ENCODE measurements at regions not wholly inside any gene's neighbourhood (a gene's known extent, or its start where the extent isn't known, plus 50 kb on each side); places are given as distances from the start of the nearest gene placed in this dataset.

GRCh38 chr7:57354195-57354594, 95.8 kb upstream of the ZNF716 start:
- no peaks in the 10 kb centered on the region for H3K27me3 ChIP-seq (ENCODE audit: control insufficient read depth in 1 of 2, insufficient read depth in 2 of 2, low read length in 2 of 2)
- DNase-seq (no peak), ATAC-seq (ENCODE audit: poor library complexity) (no peak)
- peaks cover 13 to 77% of the 10 kb centered on the region in 2 experiments for H3K9me3 ChIP-seq (ENCODE audit: control insufficient read depth in 1 of 2, insufficient read depth in 1 of 2, low read length in 2 of 2)
- no peaks in the 10 kb centered on the region for H3K36me3 Mint-ChIP-seq (ENCODE audit: low read depth)
- H3K4me3 ChIP-seq (ENCODE audit: low read length), result no peak overlapping the region
- no peaks in the 10 kb centered on the region for H3K27me3 Mint-ChIP-seq
- no peak for TF ChIP-seq CTCF (IDR thresholded peaks at IDR 0.05)
- POLR2A ChIA-PET, result no interaction called here
- H3K27ac ChIP-seq (ENCODE audit: low read depth in 1 of 2, low read length in 2 of 2), result no peak overlapping the region
- no peak overlapping the region for H3K4me3 Mint-ChIP-seq
- H3K4me1 ChIP-seq (ENCODE audit: insufficient read depth, low read length), result no peaks in the 10 kb centered on the region
- no peaks in the 10 kb centered on the region for H3K36me3 ChIP-seq (ENCODE audit: insufficient read depth, low read length)
- no peak overlapping the region for H3K27ac Mint-ChIP-seq
- intact Hi-C loops (cut with DNase I, micrococcal nuclease), result no loop called here
- no peaks in the 10 kb centered on the region for H3K4me1 Mint-ChIP-seq (ENCODE audit: low read depth)
- CTCF ChIA-PET, result no interaction called here
- H3K9me3 Mint-ChIP-seq, result peaks cover 18% of the 10 kb centered on the region

GRCh38 chr7:57354679-57355338, 95.2 kb upstream of the ZNF716 start:
- no peak overlapping the region for H3K4me3 ChIP-seq (ENCODE audit: low read length)
- no peak overlapping the region for H3K4me3 Mint-ChIP-seq
- H3K4me1 Mint-ChIP-seq (ENCODE audit: low read depth), result no peaks in the 10 kb centered on the region
- ATAC-seq (ENCODE audit: poor library complexity), result no peak
- no peaks in the 10 kb centered on the region for H3K27me3 ChIP-seq (ENCODE audit: control insufficient read depth in 1 of 2, insufficient read depth in 2 of 2, low read length in 2 of 2)
- no peak overlapping the region for H3K27ac ChIP-seq (ENCODE audit: low read depth in 1 of 2, low read length in 2 of 2)
- intact Hi-C loops (cut with DNase I, micrococcal nuclease), result no loop called here
- H3K9me3 Mint-ChIP-seq, result peaks cover 18% of the 10 kb centered on the region
- DNase-seq, result no peak
- ChIA-PET POLR2A (no interaction called here), CTCF (no interaction called here)
- H3K4me1 ChIP-seq (ENCODE audit: insufficient read depth, low read length), result no peaks in the 10 kb centered on the region
- H3K9me3 ChIP-seq (ENCODE audit: control insufficient read depth in 1 of 2, insufficient read depth in 1 of 2, low read length in 2 of 2), result peaks cover 20 to 77% of the 10 kb centered on the region in 2 experiments
- no peaks in the 10 kb centered on the region for H3K36me3 Mint-ChIP-seq (ENCODE audit: low read depth)
- no peak overlapping the region for H3K27ac Mint-ChIP-seq
- H3K27me3 Mint-ChIP-seq, result no peaks in the 10 kb centered on the region
- TF ChIP-seq CTCF (IDR thresholded peaks at IDR 0.05), result no peak
- H3K36me3 ChIP-seq (ENCODE audit: insufficient read depth, low read length), result no peaks in the 10 kb centered on the region

GRCh38 chr7:57361406-57361805, 88.6 kb upstream of the ZNF716 start:
- intact Hi-C loops (cut with DNase I, micrococcal nuclease), result no loop called here
- H3K9me3 ChIP-seq (ENCODE audit: control insufficient read depth in 1 of 2, insufficient read depth in 1 of 2, low read length in 2 of 2), result peaks cover 15 to 83% of the 10 kb centered on the region in 2 experiments
- peaks cover 15% of the 10 kb centered on the region for H3K9me3 Mint-ChIP-seq

More at GRCh38 chr7:57361406-57361805, 88.6 kb upstream of the ZNF716 start:
- H3K27ac Mint-ChIP-seq, result no peak overlapping the region
- ATAC-seq (ENCODE audit: poor library complexity), result no peak
- ChIA-PET POLR2A (no interaction called here), CTCF (no interaction called here)
- no peak for DNase-seq
- no peak overlapping the region for H3K4me3 Mint-ChIP-seq
- Histone ChIP-seq H3K4me1 (ENCODE audit: insufficient read depth, low read length) (no peaks in the 10 kb centered on the region), H3K27ac (ENCODE audit: low read depth in 1 of 2, low read length in 2 of 2) (no peak overlapping the region), H3K4me3 (ENCODE audit: low read length) (no peak overlapping the region), H3K27me3 (ENCODE audit: control insufficient read depth in 1 of 2, insufficient read depth in 2 of 2, low read length in 2 of 2) (no peaks in the 10 kb centered on the region), H3K36me3 (ENCODE audit: insufficient read depth, low read length) (no peaks in the 10 kb centered on the region)
- H3K36me3 Mint-ChIP-seq (ENCODE audit: low read depth), result peaks cover 13% of the 10 kb centered on the region
- H3K4me1 Mint-ChIP-seq (ENCODE audit: low read depth), result no peaks in the 10 kb centered on the region
- no peak for TF ChIP-seq CTCF (IDR thresholded peaks at IDR 0.05)
- H3K27me3 Mint-ChIP-seq, result no peaks in the 10 kb centered on the region

All from CD4-positive, alpha-beta T cell (primary cell).